DND-41 (cell line): ENCODE measurements at regions not wholly inside any gene's neighbourhood (a gene's known extent, or its start where the extent isn't known, plus 50 kb on each side); places are given as distances from the start of the nearest gene placed in this dataset.

ENCODE experiments used
- ATAC-seq: fragments of 200-7000 bp; cut with Tn5 transposase; 3 replicates; pipeline ENCODE4 v1.9.1; 2021; ENCODE audit warnings: low read depth; ENCODE audit not compliant: insufficient read depth
- DNase-seq: peaks from one replicate; pipeline ENCODE4 v3.0.0-alpha.2; 2020
- H2AFZ ChIP-seq: 2 replicates; pipeline ENCODE4 v1.6.0; 2012; ENCODE audit warnings: low read depth, low read length
- H3K27ac ChIP-seq: 2 replicates; pipeline ENCODE4 v1.5.1; 2012; ENCODE audit warnings: low read length, inconsistent platforms
- H3K27me3 ChIP-seq: fragments of 200-600 bp; sonication (generic); 2 replicates; pipeline ENCODE4 v1.6.0; 2012; ENCODE audit warnings: low read length, mild to moderate bottlenecking, inconsistent platforms; ENCODE audit not compliant: insufficient read depth, poor library complexity
- H3K36me3 ChIP-seq: 2 replicates; pipeline ENCODE4 v1.5.1; 2012; ENCODE audit warnings: low read length, inconsistent platforms; ENCODE audit not compliant: insufficient read depth
- H3K4me1 ChIP-seq: 2 replicates; pipeline ENCODE4 v1.5.1; 2012; ENCODE audit warnings: mild to moderate bottlenecking, low read length; ENCODE audit not compliant: insufficient read depth
- H3K4me2 ChIP-seq: 2 replicates; pipeline ENCODE4 v1.6.0; 2012; ENCODE audit warnings: mild to moderate bottlenecking, moderate library complexity, low read length, inconsistent platforms; ENCODE audit not compliant: insufficient read depth
- H3K4me3 ChIP-seq, 2 experiments: fragments of 200-600 bp in 1 of 2; shearing (Covaris generic) in 1 of 2; 2 replicates each; pipeline ENCODE4 v1.5.1; 2012 to 2016; ENCODE audit warnings: inconsistent platforms in 2 of 2, low read length in 2 of 2, mild to moderate bottlenecking in 2 of 2, low read depth in 1 of 2, moderate library complexity in 1 of 2
- H3K79me2 ChIP-seq: 2 replicates; pipeline ENCODE4 v1.6.0; 2012; ENCODE audit warnings: low read length, inconsistent platforms; ENCODE audit not compliant: insufficient read depth
- H3K9ac ChIP-seq: 2 replicates; pipeline ENCODE4 v1.6.0; 2012; ENCODE audit warnings: low read depth, mild to moderate bottlenecking, inconsistent platforms, low read length, moderate library complexity
- H3K9me3 ChIP-seq: 2 replicates; pipeline ENCODE4 v1.5.1; 2012; ENCODE audit warnings: low read length, moderate library complexity, mild to moderate bottlenecking, inconsistent platforms; ENCODE audit not compliant: insufficient read depth, severe bottlenecking
- H4K20me1 ChIP-seq: 2 replicates; pipeline ENCODE4 v1.6.0; 2012; ENCODE audit warnings: low read length; ENCODE audit not compliant: insufficient read depth
- CTCF ChIP-seq: IDR thresholded peaks from 2 replicates; pipeline ENCODE4 v1.5.1; 2012; ENCODE audit warnings: borderline replicate concordance, low read length, moderate library complexity, mild to moderate bottlenecking; ENCODE audit not compliant: poor library complexity, severe bottlenecking; ENCODE audit errors: extremely low read depth
- EZH2 ChIP-seq: IDR thresholded peaks from 3 replicates; pipeline ENCODE4 v1.6.1; 2012; ENCODE audit warnings: borderline replicate concordance, low read depth, mild to moderate bottlenecking, moderate library complexity, low read length, inconsistent platforms; ENCODE audit not compliant: severe bottlenecking

GRCh38 chr2:52818958-52819357, 948.6 kb upstream of the CHAC2 start:
- DNase-seq = no peak
- TF ChIP-seq CTCF = no peak
- no peak for TF ChIP-seq EZH2
- ATAC-seq = no peak
- no peak overlapping the region for H3K27ac ChIP-seq
- H3K27me3 ChIP-seq = no peaks in the 10 kb centered on the region
- no peaks in the 10 kb centered on the region for H3K4me1 ChIP-seq
- H3K36me3 ChIP-seq = no peaks in the 10 kb centered on the region
- H2AFZ ChIP-seq = no peak overlapping the region
- H3K4me2 ChIP-seq = no peak overlapping the region
- H3K9me3 ChIP-seq = no peaks in the 10 kb centered on the region
- H3K79me2 ChIP-seq = no peaks in the 10 kb centered on the region
- H4K20me1 ChIP-seq = no peaks in the 10 kb centered on the region
- no peak overlapping the region for H3K4me3 ChIP-seq
- no peak overlapping the region for H3K9ac ChIP-seq

DNA sequence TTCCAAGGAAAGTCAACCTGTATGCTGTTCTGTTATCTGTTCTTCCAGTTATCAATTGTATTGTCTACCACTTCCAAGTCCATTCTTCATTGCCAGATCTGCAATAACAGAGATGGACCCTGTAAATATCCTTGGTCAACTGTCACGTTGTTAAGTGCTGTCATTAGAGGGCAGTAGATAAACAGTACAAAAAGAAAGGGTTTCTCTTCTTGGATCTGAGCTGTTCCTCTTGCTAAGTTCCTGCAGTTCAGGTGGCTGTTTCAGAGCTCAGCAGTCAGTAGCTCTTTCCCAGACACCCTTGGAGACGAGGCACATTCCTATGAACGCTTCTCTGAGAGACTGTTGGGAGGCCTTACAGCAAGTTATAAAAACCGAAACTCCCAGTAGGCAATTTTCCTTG, 957.1 kb upstream of the CHAC2 start:
- H2AFZ ChIP-seq = 0 out of 2 replicates have a peak overlapping the region, but pooled peaks have one; percentile 9
- ATAC-seq (no peak), DNase-seq (no peak)
- H3K9me3 ChIP-seq = no peaks in the 10 kb centered on the region
- H3K27me3 ChIP-seq = no peaks in the 10 kb centered on the region
- H3K79me2 ChIP-seq = no peaks in the 10 kb centered on the region
- no peak overlapping the region for H3K4me3 ChIP-seq
- H3K36me3 ChIP-seq = no peaks in the 10 kb centered on the region
- H4K20me1 ChIP-seq = no peaks in the 10 kb centered on the region
- H3K9ac ChIP-seq = no peak overlapping the region
- TF ChIP-seq EZH2 = no peak
- TF ChIP-seq CTCF = peak; percentile 34
- H3K4me2 ChIP-seq = no peak overlapping the region
- H3K27ac ChIP-seq = no peak overlapping the region
- no peaks in the 10 kb centered on the region for H3K4me1 ChIP-seq

GRCh38 chr2:52805901-52806410, 961.6 kb upstream of the CHAC2 start:
- no peak for TF ChIP-seq EZH2
- TF ChIP-seq CTCF = no peak
- no peaks in the 10 kb centered on the region for H3K36me3 ChIP-seq
- no peak for DNase-seq

DNA sequence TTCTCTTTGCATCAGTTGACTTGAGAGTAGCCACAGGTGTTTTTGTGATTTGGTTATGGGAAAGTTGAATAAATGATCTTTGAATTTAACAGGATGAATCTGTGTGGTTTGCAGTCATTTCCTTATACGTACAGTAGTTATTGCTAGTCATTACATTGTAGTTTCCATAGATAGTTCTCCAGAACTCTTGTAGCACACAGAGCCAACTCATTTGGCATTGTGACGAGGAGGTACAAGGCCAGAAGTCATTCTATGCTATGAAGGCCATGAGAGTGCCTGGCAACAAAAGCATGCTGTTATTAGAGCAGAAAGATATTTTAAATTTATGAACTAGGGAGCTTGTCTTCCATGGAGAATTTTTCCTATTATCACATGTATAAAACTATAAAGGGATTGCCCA, 973.0 kb upstream of the CHAC2 start:
- Histone ChIP-seq H4K20me1 (no peaks in the 10 kb centered on the region), H3K4me1 (no peaks in the 10 kb centered on the region), H3K9ac (no peak overlapping the region), H3K9me3 (no peaks in the 10 kb centered on the region), H3K4me2 (no peak overlapping the region), H3K4me3 (no peak overlapping the region), H3K27me3 (no peaks in the 10 kb centered on the region), H3K27ac (no peak overlapping the region), H3K79me2 (no peaks in the 10 kb centered on the region), H2AFZ (no peak overlapping the region), H3K36me3 (no peaks in the 10 kb centered on the region)
- DNase-seq (no peak), ATAC-seq (no peak)
- TF ChIP-seq EZH2 = no peak
- TF ChIP-seq CTCF = no peak

More at GRCh38 chr2:52805901-52806410, 961.6 kb upstream of the CHAC2 start:
- Histone ChIP-seq H3K27me3 (no peaks in the 10 kb centered on the region), H3K4me3 (no peak overlapping the region), H3K9me3 (no peaks in the 10 kb centered on the region), H3K9ac (no peak overlapping the region), H2AFZ (no peak overlapping the region), H4K20me1 (no peaks in the 10 kb centered on the region), H3K27ac (no peak overlapping the region), H3K79me2 (no peaks in the 10 kb centered on the region), H3K4me1 (no peaks in the 10 kb centered on the region), H3K4me2 (no peak overlapping the region)
- no peak for ATAC-seq
